HG03571 (cell line): ENCODE measurements at regions not wholly inside any gene's neighbourhood (a gene's known extent, or its start where the extent isn't known, plus 50 kb on each side); places are given as distances from the start of the nearest gene placed in this dataset.

Experiments
- ATAC-seq: cut with Tn5 transposase; IDR thresholded peaks from one replicate; pipeline ENCODE4 v1.9.1; 2021; ENCODE audit not compliant: unreplicated experiment

DNA sequence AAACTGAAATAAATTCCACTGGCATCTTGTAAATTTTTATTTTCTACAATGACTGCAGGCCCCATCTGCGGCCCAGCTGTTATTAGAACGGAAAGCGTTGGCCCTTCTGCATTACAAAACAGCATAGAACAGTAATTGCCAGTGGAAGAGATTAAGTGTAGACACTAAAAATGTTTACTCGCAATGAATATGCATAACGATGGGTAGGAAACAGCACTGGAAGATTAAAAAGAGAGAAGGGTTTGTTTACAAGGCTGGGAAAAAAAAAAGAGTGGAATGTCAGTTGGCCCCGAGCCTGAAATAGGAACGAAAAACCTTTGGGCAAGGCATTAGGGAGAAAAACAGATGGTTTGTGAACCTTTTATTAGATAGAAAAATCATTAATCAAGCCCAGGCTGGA lies 275.9 kb upstream of the TCF4 start:
- no peak for ATAC-seq

DNA sequence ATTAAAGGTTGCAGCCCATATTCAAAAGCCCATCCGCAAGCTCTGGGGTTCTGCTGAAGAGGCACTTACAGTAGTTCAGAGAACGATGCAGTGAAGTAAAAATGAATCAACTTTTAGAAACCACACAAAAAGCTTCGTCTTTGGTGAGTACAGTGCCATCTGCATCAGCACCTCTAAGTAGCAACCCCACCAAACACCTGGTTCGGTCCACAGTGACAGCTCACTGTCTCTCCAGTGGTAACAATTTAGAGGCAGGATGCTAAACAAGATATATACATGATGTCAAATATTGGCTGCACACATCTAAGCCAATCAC lies 275.4 kb upstream of the TCF4 start:
- no peak for ATAC-seq

DNA sequence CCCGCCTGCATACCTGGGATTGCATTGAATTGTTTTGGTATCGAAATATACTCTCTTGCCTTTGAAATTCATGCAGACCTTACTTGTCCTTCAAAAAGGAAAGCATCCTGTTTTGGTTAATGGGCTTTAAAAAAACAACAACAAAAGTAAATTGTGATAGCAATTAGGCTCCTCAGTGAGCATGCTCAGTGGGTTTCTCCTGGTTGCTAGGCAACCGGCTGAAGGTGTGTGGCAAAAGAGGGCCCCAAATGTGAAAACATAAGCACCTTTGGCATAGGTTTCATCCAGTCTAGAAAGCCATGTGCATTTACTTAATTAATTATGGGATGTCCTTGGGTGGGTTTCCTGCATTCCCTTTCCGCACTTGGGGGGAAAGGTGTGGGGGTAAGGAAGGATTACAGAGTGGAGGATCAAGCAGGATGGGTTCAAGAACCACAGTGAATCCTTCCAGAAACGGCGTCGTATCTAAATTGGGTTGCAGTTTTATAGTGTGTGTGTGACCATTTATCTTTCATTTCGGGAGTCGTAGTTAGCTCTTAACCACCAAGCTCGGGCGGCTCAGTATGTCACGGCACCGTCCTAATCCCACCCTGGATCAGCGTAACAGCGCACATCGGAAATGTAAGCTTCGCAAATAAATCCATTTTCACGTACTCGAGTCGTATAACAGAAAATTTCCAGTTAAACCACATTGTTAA lies 274.9 kb upstream of the TCF4 start:
- ATAC-seq = no peak

DNA sequence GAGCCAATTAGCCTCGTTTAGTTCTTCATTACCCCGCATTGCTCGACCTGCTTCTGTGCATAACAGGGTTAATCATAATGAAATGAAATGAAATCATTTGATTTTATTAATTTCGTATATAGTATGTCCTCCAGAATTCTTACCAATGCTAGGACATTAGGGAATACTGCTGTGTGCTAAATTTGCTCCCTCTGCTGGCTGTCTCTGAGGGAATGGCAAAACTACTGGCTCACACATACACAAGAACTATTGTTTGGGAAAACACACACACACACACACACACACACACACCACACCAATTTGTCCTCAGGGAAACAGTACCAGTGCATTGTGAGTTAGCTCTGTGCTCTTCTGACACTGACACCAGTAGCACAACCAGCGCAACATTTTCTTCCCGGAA lies 273.3 kb upstream of the TCF4 start:
- no peak for ATAC-seq

DNA sequence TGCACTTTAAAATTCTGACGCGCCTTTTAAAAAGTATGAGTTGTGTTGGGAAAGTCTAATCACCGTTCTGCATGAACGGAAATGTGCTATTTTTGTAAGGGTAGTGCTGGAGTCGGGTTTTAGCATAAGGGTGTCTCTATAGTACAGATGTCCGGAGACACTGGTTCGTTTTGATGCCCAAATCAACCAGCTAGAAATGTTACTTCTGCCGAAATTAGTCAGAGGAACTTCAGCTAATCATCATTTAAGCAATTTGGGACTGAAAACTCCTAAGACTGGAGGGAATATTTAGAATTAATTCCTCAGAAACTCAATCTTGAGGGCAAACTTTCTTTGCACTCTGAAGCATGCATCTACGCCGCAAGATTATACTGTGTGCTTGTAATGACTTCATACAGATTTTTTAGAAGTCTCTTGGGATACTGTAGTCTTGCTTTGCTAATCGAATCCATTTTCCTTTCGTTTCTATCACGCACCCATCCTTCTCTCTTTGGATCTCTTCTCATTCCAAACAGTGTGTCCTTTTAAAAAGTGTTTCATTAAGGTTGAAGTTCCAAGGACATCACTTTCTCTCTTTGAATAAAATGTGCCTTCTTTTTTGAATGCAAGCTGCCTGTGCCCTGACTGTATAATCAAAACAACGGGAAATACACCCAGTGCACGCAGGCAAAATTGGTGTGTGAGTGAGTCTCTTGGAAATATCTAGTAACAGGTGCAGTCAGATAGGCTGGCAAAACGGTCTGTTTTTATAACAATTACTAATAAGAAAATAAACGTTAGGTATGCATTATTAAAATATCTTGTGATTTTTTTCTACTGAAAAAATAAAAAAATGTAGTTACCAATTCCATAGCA lies 270.9 kb upstream of the TCF4 start:
- ATAC-seq = no peak

DNA sequence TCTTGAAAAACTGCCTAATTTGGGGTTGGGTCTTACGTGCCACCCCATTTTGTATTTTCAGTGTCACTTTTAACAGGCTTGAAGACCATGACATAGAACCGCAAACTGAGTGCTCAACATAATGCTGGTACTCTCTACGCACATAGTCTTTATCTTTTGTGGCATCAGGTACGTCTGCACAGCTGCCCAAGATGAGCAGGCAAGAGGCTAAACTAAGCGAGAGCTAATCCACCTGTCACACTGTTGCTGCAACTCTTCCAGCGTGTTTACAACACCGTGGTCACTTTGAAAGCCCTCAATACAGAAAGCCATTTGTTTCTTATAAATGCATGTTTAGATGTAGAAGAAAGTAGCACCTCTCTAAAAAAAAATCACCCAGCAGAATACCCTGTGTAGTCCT lies 270.0 kb upstream of the TCF4 start:
- no peak for ATAC-seq

DNA sequence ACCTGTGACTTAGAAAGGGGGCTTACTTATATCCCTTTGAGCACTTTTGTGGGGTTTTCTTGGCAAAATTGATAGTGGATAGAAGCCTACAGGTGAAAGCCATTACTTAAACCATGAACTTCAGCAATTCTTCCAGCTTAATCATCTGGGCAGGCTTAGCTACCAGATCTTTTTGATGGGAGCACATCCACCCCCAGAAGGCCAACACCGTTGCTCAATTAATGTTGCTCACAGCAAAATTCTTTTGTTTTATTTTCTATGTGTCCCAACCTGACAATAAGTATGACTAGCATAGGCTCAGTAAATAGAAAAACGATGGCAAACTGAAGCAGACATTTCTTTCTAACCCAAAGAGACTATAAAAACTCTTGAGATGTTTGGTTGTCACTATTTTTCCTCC lies 269.4 kb upstream of the TCF4 start:
- no peak for ATAC-seq

DNA sequence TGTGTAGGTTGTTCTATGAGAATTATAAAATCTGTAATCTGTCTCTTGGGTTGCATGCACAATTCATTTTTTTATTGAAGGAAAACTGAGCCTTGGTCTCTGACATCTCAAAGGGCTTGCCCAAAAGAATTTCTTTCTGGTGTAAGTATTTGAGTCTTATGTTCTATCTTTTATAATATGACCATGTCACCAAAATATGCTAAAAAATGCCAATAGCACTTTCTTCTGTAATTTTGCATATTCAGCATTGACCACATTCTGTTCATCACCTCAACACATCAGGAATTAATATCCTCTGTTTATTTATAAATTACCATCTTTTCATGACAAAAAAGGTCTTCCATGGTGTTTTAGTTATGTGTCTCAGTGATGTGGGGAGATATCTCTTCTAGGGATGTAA lies 268.7 kb upstream of the TCF4 start:
- no peak for ATAC-seq

DNA sequence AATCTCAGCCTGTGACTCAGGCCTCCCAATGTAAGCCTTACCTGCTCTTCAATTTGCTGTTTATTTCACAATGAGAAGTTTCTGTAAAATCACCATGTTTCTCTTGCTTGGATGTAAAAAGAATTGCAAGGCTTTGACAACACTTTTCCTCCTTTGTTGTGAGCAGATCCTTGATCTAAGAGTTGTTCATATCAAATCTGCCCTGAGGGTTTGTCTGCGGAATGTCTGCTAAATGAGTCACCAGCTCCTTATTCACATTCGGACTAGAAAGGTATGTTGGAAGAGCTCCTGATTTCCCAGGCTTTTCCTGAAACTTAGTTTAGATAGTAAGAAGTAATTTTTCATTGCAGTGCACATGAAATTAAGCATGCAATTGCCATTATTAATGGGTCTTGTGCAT lies 268.2 kb upstream of the TCF4 start:
- ATAC-seq = no peak

DNA sequence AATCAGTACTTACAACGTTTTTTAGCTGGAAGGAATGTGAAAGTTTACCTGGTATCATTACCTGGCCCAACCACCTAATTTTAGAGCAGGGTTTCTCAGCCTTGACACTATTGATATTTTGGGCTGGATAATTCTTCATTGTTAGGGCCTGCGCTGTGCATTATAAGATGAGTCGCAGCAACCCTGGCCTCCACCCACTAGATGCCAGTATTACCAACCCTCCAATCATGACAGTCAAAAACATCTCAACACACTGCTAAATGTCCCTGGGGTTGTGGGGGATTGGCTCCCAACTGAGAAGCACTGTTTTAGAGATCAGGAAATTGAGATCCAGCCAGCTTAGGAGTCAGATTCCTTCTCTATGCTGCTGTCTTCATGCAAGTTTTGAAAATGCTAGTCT lies 265.3 kb upstream of the TCF4 start:
- ATAC-seq = no peak

DNA sequence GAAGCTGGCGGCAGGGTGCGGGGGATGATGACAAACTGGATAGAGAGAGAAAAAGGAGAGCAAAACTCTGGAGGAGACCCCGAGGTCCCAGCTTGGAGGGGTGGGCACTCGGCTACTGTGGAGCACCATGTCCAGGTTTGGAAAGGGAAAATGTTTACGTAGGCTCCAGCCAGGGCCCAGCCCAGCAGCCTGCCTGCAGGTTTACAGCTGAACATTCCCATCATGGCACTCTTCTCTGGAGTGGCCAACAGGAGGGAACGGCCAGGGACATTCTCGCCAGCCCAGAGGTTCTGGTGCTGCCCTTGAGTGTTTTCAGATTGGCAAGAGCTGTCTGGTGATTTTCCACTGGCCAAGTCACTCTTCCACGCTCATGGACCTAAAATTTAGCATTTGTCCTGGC lies 262.9 kb upstream of the TCF4 start:
- ATAC-seq = no peak

DNA sequence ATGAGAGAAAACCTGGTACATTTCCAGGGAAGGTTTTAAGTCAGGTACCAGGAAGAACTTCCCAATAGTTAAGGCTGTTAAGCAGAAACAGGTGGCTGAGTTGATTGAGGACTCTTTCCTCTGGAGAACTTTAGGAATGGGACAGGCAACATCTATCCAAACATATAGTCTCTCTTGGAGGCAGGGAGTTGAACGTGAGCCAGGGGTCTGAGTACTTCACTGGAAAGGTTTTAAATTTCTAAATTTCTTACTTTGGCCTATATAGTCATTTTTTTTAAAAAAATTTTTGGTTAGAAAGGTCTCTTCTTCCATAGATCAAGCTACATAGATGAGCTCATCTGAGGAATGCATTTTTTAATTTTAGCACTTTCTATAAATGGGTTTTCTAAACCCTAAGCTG lies 261.4 kb upstream of the TCF4 start:
- no peak for ATAC-seq

DNA sequence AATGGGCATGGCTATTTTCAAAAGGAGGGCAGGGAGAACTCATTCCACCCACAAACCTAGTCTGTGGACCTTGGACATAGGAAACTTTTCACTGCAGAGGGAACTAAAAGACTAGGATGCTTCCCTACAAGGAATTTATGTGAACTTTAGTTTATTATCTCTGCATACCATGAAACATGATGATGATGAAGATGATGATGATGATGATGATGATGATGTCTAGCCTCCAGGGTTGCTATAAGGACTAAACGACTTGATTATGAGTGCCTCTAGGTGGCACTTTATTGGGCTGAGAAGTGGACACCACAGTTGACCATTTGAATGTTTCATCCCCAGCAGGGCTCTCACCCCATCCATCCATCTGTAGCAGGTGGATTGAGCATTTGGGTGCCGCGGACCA lies 260.0 kb upstream of the TCF4 start:
- no peak for ATAC-seq

DNA sequence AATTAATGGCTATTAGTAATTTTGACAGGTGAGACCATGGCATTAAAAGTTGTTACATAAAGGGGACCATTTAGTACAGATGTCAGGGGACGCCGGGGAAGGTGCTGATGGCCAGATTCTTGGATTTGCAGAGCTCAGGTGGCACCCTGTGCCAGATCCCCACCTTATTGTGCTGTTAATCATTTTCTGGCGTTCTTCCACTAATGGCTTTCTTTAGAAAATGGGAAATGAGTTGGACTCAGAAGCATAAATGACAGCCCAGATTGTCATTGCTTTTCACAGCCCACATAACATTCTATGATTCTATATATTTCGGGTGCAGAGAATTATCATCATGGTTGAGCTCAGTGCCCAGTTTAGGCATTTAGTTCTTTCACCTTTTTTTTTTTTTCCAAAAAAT lies 257.2 kb upstream of the TCF4 start:
- ATAC-seq = no peak

DNA sequence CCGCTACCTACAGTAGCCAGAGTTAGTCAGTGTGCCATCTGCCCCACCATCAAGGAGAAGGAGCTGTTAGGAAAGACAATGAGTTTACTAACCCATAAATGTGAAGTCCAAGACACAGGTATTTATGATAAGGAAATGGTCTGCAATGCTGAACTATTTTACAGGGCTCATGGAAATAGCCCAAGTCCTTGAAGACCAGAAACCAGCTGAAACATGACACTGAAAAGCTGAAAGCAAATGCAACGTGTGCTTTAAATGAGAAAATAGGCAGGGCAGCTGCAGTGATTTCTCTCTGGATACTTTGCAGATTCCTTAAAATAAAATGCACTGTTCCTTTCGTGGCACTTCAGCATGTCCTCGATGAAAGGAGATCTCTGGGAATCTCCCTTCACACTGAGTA lies 256.4 kb upstream of the TCF4 start:
- ATAC-seq = no peak

DNA sequence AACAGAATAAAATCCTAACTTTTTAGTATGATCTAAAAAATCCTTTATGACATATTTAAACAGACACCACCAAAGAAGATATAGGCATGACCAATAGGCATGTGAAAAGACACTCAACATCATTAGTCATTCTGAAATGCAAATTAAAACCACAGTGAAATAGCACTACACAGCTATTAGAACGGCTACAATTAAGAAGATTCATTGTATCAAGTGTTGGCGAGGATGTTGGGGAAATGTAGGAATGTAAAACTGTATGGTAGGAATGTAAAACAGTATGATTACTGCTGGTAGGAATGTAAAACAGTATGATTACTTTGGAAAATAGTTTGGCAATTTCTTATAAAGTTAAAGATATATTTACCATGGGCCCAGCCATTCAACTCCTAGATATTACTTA lies 253.3 kb upstream of the TCF4 start:
- ATAC-seq = no peak

DNA sequence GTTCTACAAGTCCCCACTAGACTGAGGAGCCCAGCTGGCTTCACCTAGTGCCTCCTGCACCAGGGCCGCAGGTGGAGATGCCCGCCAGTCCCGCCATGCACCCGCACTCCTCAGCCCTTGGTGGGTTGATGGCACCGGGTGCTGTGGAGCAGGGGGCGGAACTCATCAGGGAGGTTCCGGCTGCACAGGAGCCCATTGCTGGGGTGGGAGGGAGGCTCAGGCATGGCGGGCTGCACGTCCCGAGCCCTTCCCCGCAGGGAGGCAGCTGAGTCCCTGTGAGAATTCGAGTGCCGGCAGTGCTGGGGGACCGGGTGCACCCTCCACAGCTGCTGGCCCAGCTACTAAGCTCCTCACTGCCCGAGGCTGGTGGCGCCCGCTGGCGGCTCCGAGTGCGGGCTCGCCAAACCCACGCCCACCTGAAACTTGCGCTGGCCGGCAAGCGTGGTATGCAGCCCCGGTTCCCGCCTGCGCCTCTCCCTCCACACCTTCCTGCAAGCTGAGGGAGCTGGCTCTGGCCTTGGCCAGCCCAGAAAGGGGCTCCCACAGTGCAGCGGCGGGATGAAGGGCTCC lies 252.7 kb upstream of the TCF4 start:
- no peak for ATAC-seq

DNA sequence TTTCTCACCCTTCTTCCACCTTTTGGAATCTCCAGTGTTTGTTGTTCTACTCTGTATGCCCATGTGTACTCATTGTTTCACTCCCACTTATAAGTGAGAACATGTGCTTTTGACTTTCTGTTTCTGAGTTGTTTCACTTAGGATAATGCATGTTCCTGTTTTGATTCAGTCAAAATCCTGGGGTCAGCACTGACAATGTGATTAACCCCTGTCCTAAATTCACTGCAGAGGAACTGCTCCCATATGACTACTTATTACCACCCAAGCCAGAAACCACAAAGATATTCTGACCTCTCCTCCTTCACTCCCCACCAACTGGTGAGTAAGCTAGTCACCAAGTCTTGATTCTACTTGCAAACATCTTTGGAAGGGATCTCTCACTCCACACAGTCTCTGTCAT lies 251.4 kb upstream of the TCF4 start:
- no peak for ATAC-seq

DNA sequence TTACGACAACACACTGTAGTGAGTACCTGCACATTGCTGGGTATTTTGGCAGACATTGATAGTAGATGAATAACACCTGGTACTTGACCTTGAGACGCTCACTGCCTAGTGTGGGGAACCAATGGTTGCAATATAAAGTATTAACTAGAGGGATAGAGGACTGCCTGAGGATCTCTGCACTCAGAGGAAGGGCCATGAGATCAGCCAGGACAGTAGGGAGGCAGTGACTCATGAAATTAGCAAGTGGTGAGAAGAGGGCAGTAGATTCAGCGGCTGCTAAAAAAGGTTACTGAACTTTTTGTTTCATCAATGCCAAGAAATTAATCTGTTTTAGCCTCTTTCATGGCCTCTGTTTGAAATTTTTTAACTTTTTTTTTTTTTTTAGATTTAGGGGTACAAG lies 250.8 kb upstream of the TCF4 start:
- no peak for ATAC-seq

DNA sequence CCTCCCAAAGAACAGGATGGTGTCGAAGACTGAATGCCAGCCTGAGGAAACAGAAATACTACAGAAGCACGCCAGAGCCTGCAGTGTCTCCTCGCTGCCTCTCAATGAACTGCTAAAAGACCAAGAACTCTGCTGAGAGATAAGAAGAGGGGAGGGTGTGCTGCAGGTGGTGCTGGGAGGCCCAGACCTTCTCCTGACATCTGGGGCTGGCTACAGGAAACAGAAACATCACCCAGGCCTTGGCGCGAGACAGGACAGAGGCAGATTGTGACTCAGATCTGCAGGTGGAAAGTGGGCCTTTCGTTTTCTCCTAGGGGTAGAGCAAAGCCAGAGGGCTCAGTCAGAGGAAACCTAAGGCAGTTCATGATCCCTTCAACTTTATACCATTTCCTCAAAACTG lies 250.3 kb upstream of the TCF4 start:
- ATAC-seq = no peak

DNA sequence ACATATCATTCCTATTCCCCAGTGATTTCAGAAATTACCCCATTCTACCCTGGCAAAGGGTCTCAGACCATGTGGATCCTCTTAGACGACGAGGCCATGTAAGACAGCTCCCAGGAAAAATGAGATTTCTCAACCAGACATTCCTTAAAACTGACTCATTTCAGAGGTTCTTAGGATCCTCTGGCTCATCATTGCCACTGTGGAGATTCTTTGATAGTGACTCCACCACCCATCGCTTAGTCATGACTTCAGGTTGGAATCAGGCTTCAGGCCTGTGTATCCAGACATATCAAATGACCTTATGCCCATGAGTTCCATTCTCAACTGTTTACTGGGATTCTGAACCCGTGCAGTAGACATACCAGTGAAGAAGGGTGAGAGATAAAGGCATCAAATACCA lies 245.6 kb upstream of the TCF4 start:
- no peak for ATAC-seq

DNA sequence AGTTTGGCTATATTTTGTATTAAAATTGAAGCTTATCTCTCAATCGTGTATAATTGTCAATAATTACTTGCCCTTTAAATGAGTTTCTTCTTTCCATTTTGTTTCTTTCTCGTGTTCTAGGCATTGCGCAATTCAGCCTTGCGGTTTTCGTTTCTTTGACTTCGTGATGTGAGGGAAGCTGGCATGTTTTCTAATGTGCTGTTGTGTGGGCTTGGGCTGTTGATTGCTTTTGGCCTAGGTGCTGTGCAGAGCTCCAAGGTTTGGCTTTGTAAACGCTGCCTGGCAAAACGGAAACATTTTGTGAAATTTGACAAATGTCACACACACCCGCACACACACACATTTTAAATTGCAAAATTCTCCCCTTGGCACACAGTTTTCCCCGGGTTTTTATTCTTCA lies 242.6 kb upstream of the TCF4 start:
- no peak for ATAC-seq

DNA sequence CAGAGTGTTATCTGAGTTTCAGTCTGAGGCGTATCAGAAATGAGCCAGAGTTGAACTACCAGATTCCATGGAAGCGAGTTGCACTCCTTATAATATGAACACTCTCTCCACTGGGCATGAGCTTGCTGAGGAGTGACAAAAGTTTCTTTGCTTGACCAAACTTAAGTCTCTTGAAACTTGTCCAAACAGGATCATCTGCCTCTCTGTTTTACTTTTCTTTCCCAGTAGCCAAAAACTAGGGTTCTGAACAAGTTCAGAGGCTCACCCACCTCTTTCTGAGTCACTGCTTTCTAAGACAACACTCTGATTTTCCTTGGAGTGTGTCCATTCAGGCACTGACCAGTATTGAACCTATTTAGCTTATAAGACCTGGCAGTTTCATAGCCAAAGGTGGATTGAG lies 233.2 kb upstream of the TCF4 start:
- no peak for ATAC-seq
